Fibroblast of upper back skin (primary cell): ENCODE measurements at regions not wholly inside any gene's neighbourhood (a gene's known extent, or its start where the extent isn't known, plus 50 kb on each side); places are given as distances from the start of the nearest gene placed in this dataset.
A peak's percentile ranks its signal among the peaks of the same experiment; 100 is the strongest.
"Not testable (repeated sequence)": the region's sequence is repeated elsewhere in the genome, so short reads cannot be mapped to it uniquely, and the experiment has no call there.

ENCODE experiments used
- DNase-seq: peaks from one replicate; pipeline ENCODE4 v3.0.0-alpha.2; 2013

DNA sequence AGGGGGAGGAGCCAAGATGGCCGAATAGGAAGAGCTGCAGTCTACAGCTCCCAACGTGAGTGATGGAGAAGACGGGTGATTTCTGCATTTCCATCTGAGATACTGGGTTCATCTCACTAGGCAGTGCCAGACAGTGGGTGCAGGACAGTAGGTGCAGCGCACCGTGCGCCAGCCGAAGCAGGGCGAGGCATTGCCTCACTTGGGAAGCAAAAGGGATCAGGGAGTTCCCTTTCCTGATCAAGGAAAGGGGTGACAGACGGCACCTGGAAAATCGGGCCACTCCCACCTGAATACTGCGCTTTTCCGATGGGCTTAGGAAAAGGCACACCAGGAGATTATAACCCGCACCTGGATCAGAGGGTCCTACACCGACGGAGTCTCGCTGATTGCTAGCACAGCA is 121.1 kb upstream of the SESTD1 start:
- not testable (repeated sequence) for DNase-seq

DNA sequence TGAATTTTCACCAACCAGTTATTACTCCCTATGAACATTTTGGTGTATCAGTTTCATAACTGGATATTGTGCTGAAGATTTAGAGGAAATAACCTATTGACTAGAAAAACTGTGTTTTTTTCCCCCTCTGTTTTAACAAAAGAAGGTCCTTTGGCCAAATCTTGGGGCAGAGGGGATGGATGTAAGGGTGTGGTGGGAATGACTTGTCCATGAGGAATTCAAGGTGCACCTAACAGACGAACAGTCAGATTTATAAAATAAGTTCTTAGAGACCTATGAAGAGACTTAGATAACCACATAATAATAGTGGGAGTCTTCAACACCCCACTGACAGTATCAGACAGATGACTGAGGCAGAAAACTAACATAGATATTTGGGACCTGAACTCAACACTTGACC is 119.3 kb upstream of the SESTD1 start:
- DNase-seq, result no peak

- DNase-seq, result peak; percentile 20
These were observed 112.7 kb upstream of the SESTD1 start for GRCh38 chr2:179377296-179377695.

DNA sequence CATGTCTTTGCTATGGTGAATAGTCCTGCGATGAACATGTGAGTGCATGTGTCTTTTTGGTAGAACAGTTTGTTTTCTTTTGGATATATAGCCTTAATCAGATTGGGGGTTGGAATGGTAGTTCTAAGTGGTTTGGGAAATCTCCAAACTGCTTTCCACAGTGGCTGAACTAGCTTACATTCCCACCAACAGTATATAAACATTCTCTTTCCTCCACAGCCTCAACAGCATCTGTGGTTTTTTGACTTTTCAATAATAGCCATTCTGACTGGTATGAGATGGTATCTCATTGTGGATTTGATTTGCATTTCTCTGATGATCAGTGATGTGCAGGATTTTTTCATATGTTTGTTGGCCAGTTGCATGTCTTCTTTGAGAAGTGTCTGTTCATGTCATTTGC is 112.2 kb upstream of the SESTD1 start:
- peak; percentile 66 for DNase-seq

DNA sequence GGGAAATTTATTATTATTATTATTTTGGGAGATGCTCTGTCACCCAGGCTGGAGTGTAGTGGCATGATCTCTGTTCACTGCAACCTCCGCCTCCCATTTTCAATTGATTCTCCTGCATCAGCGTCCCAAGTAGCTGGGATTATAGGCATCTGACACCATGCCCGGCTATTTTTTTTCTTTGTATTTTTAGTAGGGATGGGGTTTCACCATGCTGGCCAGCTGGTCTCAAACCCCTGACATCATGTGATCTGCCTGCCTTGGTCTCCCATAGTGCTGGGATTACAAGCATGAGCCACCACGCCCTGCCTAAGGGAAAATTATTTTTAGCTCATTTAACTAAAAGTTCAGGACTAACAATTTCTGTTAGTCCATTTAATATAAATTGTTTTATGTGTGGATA is 109.2 kb upstream of the SESTD1 start:
- DNase-seq, result no peak

DNA sequence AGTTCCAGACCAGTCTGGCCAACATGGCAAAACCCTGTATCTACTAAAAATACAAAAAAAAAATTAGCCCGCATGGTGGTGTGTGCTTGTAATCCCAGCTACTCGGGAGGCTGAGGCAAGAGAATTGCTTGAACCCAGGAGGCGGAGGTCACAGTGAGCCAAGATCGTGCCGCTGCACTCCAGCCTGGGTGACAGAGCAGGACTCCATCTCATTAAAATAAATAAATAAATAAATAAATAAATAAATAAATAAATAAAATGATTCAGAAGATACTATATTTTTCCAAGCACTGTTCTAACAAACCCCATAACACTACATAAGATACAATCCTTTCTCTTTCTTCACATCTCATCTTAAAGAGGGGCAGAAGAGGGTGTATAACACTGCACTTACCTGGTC is 100.9 kb upstream of the SESTD1 start:
- DNase-seq, result not testable (repeated sequence)

GRCh38 chr2:179355881-179356280 is 91.2 kb upstream of the SESTD1 start:
- DNase-seq, result no peak

DNA sequence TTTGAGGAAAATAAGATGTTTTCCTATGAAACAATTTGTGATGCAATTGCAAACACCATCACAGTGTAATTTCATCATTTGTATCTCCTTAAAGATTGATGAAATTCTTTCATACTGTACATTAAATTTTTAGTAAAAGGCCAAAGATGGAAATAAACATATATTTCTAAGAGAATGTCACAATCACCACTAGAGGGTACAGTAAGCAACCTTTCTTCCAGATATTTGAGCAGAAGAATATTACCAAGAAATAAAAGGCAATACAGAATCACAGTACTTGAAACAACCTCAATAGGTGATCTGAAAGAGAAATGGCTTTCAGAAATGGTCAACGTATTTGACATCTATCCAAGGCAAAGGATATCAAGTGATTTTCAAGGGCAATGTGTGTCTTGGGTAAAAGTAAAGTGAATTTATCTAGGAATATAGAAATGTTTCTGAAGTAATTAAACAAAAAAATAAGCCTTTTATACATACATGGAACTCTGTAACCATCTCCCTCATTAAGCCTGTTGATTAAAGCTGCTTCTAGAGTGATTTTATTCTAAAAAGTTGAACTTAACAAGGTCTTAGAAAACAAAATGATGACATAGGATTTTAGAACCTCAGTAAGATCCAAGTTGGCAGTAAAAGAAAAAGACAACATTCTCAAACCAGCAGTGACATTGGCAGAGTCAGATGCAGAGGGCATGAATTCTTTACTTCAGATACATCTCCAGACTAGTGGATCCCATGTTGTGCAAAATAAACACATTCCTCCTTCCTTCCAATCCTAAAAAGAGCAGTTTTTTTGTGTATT is 90.3 kb upstream of the SESTD1 start:
- DNase-seq, result no peak

DNA sequence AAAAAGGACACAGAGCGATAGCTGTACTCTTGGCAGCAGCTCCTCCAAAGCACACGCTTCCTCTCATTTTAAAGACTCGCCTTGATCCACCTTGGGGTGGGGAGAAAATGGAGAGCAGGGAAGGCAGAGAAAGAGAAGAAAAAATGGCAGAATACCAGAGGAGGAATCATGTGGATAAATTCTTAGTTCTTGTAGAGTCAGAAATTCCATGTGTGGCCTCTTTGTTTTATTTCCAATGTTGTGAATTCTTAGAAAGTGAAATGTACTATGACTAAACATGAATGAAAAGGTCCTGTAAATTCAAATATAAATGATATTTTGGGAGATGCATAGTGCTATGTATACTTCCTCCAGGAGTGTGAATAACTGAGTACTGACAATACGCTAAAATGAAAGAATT is 89.7 kb upstream of the SESTD1 start:
- DNase-seq, result no peak

DNA sequence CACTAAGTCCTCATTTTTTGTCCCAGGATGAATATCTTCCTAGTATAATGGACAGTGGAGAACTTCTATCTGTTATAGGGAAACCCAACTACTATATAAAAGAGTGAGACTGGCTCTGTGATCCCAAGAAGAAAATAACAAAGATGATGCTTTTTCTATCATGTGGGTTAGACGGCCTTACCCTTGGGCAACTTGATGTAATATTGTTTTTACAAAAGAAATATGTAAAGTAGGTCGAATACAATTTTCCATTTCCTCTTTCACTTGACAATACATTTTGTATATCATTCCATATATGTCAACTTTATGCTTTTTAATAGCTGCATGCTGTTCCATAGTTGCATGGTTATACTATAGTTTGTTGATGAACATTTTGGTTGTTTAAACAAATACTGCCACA is 87.5 kb upstream of the SESTD1 start:
- DNase-seq, result no peak

GRCh38 chr2:179351057-179351456 is 86.4 kb upstream of the SESTD1 start:
- DNase-seq, result no peak

DNA sequence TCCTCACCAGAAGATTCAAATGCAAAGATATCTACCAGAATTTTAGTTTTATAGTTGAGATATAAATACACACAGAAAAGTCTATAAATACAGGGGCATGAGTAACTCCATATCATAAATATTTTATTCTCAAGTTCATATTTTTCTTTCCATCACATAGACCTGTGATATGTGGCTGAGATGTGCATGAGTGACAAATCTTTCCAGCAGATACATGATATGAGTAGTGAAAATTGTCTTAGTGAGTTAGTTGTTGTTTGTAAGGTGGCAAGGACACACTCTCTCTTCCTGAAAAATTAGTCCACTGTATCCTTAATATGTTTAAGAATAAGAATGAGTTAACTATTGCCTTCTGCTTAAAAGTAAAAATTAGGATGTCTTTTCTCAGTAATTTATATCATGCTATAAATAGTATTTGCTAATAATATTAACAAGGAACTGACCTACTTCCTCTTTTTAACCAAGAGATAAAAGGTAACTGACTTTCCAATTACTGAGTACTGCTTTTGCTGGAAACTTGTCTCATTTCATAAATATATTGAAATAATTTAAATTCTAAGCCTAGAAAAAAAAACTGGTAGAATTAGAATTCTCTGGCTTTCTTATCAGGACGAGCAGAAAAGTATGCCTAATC is 85.2 kb upstream of the SESTD1 start:
- DNase-seq, result no peak

DNA sequence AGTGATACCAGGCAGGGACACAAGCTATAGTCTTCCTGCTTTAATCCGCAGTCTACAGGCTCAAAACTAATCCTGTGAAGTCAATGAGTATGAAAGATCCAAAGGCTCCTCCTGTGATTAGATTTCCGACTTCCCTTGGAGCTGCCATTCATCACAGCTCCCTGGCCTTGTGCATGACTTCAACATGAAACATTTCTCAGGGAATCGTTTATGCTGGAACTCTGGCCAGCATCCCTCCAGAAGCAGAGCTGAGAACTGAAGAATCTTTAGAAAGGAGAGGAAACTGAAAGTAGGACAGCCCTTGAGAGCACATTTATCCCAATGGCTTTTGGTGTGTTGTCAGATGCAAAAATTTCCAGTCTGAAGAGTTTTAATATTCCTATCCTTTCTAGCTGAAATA is 84.3 kb upstream of the SESTD1 start:
- peak; percentile 38 for DNase-seq

- no peak for DNase-seq
These were observed 80.3 kb upstream of the SESTD1 start for GRCh38 chr2:179344970-179345369.

GRCh38 chr2:179344280-179344964 is 79.8 kb upstream of the SESTD1 start:
- peak; percentile 41 for DNase-seq

GRCh38 chr2:179343945-179344279 is 79.3 kb upstream of the SESTD1 start:
- DNase-seq, result no peak

GRCh38 chr2:179341152-179341866 is 76.7 kb upstream of the SESTD1 start:
- no peak for DNase-seq

DNA sequence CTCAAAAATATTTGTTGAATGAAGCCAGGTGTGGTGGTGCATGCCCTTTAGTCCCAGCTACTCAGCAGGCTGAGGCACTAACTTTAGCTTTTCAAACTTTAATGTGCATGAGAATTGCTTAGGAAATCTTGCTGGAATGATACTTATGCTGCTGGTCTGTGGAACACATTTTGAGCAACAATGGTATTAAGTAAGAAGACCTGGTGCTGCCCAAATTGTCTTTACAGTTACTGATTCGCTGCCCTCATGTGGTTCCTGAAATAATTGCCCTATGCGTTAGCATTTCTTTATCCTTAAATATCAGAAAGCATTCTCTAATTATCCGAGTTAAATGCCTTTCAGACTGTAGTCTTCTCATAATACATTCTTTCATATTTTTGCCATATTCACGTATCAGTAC is 76.0 kb upstream of the SESTD1 start:
- DNase-seq, result no peak

- DNase-seq, result no peak
These were observed 74.0 kb upstream of the SESTD1 start for GRCh38 chr2:179338681-179339080.

GRCh38 chr2:179336782-179337534 is 72.3 kb upstream of the SESTD1 start:
- peak; percentile 72 for DNase-seq

DNA sequence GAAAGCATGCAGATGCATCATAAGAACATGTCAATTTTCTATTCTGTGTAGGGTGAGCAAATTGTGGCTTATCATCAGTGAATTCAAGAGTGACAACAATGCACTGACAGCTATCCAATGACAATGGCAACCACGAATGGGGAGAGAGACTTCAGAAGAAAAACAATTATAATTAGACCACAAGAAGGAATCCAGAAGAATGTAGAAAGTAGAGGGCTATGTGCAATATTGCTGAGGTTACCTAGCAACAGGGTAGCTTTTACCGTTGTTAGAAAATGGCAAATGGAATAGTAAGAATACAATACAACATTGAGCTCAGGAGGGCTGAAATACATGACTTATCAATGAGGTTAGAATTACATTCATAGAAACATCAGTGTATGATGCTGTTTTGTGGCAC is 71.1 kb upstream of the SESTD1 start:
- no peak for DNase-seq

DNA sequence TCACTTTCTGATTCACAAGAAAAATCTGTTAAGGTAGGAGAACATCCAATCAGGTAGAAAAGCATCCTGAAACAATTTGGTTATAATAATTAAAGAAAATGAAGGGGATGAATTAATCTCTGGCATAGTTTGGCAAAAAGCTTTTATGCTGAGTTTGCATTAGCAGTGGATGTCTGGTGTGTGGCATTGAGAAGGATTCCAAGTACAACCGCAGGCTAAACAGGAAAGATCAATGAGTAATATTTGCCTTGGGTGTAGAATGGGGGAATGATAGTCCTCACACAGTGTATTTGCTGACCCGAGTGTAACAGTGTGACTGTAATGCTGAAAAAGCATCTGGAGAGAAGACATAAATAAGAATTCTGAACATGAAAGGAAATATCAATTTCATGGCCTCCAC is 68.3 kb upstream of the SESTD1 start:
- peak; percentile 63 for DNase-seq

GRCh38 chr2:179331061-179331460 is 66.4 kb upstream of the SESTD1 start:
- DNase-seq, result no peak
